Ishikawa (cell line): ENCODE measurements at regions not wholly inside any gene's neighbourhood (a gene's known extent, or its start where the extent isn't known, plus 50 kb on each side); places are given as distances from the start of the nearest gene placed in this dataset.

ENCODE experiments used
- CEBPB ChIP-seq: IDR thresholded peaks from 2 replicates; pipeline ENCODE4 v1.6.1; 2012
- CREB1 ChIP-seq: IDR thresholded peaks from 2 replicates; pipeline ENCODE4 v1.6.1; 2012; ENCODE audit warnings: low read depth
- EGR1 ChIP-seq: IDR thresholded peaks from 2 replicates; pipeline ENCODE4 v1.6.1; 2012
- EP300 ChIP-seq: IDR thresholded peaks from 2 replicates; pipeline ENCODE4 v1.6.1; 2012; ENCODE audit warnings: borderline replicate concordance
- FOXM1 ChIP-seq: IDR thresholded peaks from 2 replicates; pipeline ENCODE4 v1.6.1; 2012; ENCODE audit warnings: low read depth, borderline replicate concordance
- MAX ChIP-seq: IDR thresholded peaks from 2 replicates; pipeline ENCODE4 v1.6.1; 2012
- NFIC ChIP-seq: IDR thresholded peaks from 2 replicates; pipeline ENCODE4 v1.6.1; 2012
- RAD21 ChIP-seq: IDR thresholded peaks from 2 replicates; pipeline ENCODE4 v1.6.1; 2012; ENCODE audit warnings: low read depth
- TAF1 ChIP-seq: IDR thresholded peaks from 2 replicates; pipeline ENCODE4 v1.6.1; 2012; ENCODE audit warnings: low read depth, mild to moderate bottlenecking
- TCF12 ChIP-seq: IDR thresholded peaks from 2 replicates; pipeline ENCODE4 v1.6.1; 2012; ENCODE audit warnings: low read depth
- TEAD4 ChIP-seq: IDR thresholded peaks from 2 replicates; pipeline ENCODE4 v1.6.1; 2012
- USF1 ChIP-seq: IDR thresholded peaks from 2 replicates; pipeline ENCODE4 v1.6.1; 2012
- YY1 ChIP-seq: IDR thresholded peaks from 2 replicates; pipeline ENCODE4 v1.6.1; 2012; ENCODE audit warnings: low read depth
- ZBTB7A ChIP-seq: IDR thresholded peaks from 2 replicates; pipeline ENCODE4 v1.6.1; 2012; ENCODE audit warnings: low read depth
- TF ChIP-seq, protein P1 (sequence below): IDR thresholded peaks from 2 replicates; pipeline ENCODE4 v1.6.1; 2012; ENCODE audit warnings: low read depth, mild to moderate bottlenecking

DNA sequence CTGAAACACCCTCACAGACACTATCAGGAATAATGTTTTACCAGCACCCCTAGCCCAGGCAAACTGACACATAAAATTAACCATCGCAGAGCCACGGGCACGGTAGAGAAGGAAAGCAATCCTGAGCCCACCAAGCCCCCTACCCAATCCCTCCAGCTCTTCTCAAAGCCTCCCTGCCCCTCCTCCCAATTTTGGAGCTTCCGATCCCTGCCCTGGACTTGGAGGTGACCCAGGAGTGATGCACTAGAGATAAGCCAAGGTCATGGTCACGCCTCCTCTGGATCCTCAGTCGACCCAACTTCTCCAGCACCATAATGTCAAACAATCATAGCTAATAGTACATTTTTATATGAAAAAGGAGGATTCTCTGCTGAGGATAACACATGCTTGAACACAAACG is 188.7 kb upstream of the NSMCE3 start:
- TF ChIP-seq USF1 (no peak), NFIC (no peak), EP300 (no peak), ZBTB7A (no peak), TEAD4 (no peak), CEBPB (no peak), RAD21 (no peak), CREB1 (no peak), TCF12 (no peak), TAF1 (no peak), MAX (no peak), FOXM1 (no peak)

DNA sequence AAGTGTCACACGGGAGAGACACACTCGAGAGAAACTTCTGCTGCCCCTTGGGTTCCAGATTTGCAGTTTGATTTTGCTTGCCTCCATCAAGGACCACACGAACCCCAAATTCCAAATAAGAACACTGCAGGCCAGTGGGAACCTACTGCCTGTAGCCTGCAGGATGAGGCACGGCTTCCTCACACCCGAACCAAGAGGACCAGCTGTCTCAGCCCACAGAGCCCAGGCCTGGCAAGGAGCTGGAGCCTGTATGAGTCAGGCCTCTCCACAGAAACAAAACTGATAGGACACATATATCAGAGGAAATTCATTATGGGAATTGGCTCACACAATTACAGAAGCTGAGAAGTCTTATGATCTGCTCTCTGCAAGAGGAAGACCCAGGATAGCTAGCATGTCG is 188.1 kb upstream of the NSMCE3 start:
- TF ChIP-seq TAF1, result no peak
- TF ChIP-seq USF1, result no peak
- no peak for TF ChIP-seq TEAD4

GRCh38 chr15:29456964-29457363 is 187.3 kb upstream of the NSMCE3 start:
- TF ChIP-seq ZBTB7A (no peak), CEBPB (no peak), FOXM1 (no peak), TCF12 (no peak), MAX (no peak), CREB1 (no peak), TAF1 (no peak), EGR1 (no peak), RAD21 (no peak)
- TF ChIP-seq, protein P1, sequence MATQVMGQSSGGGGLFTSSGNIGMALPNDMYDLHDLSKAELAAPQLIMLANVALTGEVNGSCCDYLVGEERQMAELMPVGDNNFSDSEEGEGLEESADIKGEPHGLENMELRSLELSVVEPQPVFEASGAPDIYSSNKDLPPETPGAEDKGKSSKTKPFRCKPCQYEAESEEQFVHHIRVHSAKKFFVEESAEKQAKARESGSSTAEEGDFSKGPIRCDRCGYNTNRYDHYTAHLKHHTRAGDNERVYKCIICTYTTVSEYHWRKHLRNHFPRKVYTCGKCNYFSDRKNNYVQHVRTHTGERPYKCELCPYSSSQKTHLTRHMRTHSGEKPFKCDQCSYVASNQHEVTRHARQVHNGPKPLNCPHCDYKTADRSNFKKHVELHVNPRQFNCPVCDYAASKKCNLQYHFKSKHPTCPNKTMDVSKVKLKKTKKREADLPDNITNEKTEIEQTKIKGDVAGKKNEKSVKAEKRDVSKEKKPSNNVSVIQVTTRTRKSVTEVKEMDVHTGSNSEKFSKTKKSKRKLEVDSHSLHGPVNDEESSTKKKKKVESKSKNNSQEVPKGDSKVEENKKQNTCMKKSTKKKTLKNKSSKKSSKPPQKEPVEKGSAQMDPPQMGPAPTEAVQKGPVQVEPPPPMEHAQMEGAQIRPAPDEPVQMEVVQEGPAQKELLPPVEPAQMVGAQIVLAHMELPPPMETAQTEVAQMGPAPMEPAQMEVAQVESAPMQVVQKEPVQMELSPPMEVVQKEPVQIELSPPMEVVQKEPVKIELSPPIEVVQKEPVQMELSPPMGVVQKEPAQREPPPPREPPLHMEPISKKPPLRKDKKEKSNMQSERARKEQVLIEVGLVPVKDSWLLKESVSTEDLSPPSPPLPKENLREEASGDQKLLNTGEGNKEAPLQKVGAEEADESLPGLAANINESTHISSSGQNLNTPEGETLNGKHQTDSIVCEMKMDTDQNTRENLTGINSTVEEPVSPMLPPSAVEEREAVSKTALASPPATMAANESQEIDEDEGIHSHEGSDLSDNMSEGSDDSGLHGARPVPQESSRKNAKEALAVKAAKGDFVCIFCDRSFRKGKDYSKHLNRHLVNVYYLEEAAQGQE, result no peak

DNA sequence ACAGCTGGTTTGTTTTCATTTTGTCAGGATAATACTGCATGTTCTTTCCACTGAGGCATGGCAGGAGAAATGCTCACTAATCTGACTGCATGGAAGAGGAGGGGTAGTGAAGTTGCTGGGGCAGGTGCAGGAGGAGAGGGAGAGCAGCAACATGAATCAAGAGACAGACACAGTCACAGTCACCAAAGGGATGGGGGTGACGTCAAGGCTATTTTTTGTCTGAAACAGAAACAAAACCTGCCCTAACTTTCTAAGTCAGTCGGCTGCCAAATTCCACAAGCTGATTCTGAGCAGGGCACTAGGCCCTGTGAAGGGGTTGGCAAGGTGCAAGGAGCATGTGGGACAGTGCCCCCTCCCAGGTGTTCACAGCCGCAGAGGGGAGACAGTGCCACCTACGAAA is 186.6 kb upstream of the NSMCE3 start:
- no peak for TF ChIP-seq CREB1
- TF ChIP-seq USF1, result no peak
- TF ChIP-seq MAX, result no peak
- TF ChIP-seq FOXM1, result no peak
- no peak for TF ChIP-seq TEAD4
- no peak for TF ChIP-seq TAF1
- TF ChIP-seq RAD21, result no peak
- TF ChIP-seq, protein P1, result no peak
- no peak for TF ChIP-seq EP300
- no peak for TF ChIP-seq EGR1
- no peak for TF ChIP-seq YY1
- no peak for TF ChIP-seq CEBPB
- no peak for TF ChIP-seq NFIC
- TF ChIP-seq TCF12, result no peak
- no peak for TF ChIP-seq ZBTB7A

- no peak for TF ChIP-seq TAF1
- TF ChIP-seq, protein P1, result no peak
- no peak for TF ChIP-seq EP300
- no peak for TF ChIP-seq USF1
- TF ChIP-seq EGR1, result no peak
- TF ChIP-seq YY1, result no peak
- TF ChIP-seq NFIC, result no peak
- TF ChIP-seq ZBTB7A, result no peak
- TF ChIP-seq MAX, result no peak
- TF ChIP-seq FOXM1, result no peak
- no peak for TF ChIP-seq CEBPB
- TF ChIP-seq TEAD4, result no peak
- no peak for TF ChIP-seq RAD21
- no peak for TF ChIP-seq CREB1
- TF ChIP-seq TCF12, result no peak
Observed at GRCh38 chr15:29455530-29455929, 185.9 kb upstream of the NSMCE3 start.
